GM18909 (cell line): ENCODE measurements at regions not wholly inside any gene's neighbourhood (a gene's known extent, or its start where the extent isn't known, plus 50 kb on each side); places are given as distances from the start of the nearest gene placed in this dataset.

Experiments
- ATAC-seq: cut with Tn5 transposase; IDR thresholded peaks from one replicate; pipeline ENCODE4 v1.9.1; 2021; ENCODE audit warnings: mild to moderate bottlenecking; ENCODE audit not compliant: unreplicated experiment, poor library complexity

- ATAC-seq = no peak
Observed at GRCh38 chr13:30359991-30360390, 52.6 kb upstream of the KATNAL1 start.

- ATAC-seq = no peak
Observed at GRCh38 chr13:30360586-30360985, 53.2 kb upstream of the KATNAL1 start.

GRCh38 chr13:30362005-30362788 lies 54.8 kb upstream of the KATNAL1 start:
- no peak for ATAC-seq

- no peak for ATAC-seq
Observed at GRCh38 chr13:30362869-30363268, 55.5 kb upstream of the KATNAL1 start.

- no peak for ATAC-seq
Observed at GRCh38 chr13:30363725-30364124, 56.4 kb upstream of the KATNAL1 start.

GRCh38 chr13:30364133-30364532 lies 56.8 kb upstream of the KATNAL1 start:
- no peak for ATAC-seq

GRCh38 chr13:30364876-30365275 lies 57.4 kb upstream of the UBE2L5 start:
- no peak for ATAC-seq

- ATAC-seq = no peak
Observed at GRCh38 chr13:30366088-30366487, 56.2 kb upstream of the UBE2L5 start.

GRCh38 chr13:30367296-30367695 lies 55.0 kb upstream of the UBE2L5 start:
- no peak for ATAC-seq

GRCh38 chr13:30370146-30370545 lies 52.1 kb upstream of the UBE2L5 start:
- no peak for ATAC-seq

GRCh38 chr13:30370916-30371521 lies 51.3 kb upstream of the UBE2L5 start:
- ATAC-seq = no peak

GRCh38 chr13:30371649-30372265 lies 50.5 kb upstream of the UBE2L5 start:
- ATAC-seq = peak; percentile 76
